ENCODE measurements at regions not wholly inside any gene's neighbourhood (a gene's known extent, or its start where the extent isn't known, plus 50 kb on each side); places are given as distances from the start of the nearest gene placed in this dataset.

DNA sequence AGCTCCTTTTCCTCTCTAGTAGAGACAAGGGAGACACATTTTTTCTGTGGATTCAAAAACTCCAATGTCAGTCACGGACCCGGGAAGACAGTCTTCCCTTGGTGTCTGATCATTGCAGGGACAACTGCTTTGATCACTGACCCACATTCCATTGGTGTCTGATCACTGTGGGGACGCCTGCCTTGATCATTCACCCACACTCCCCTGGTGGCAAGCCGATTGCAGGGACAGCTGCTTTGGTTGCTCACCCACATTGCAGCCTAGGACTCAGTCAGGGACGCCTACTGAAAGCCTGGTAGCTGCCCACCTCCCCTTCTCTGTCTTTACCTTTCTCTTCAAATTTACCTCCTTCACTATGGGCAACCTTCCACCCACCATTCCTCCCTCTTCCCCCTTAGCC is 206.6 kb upstream of the DUSP10 start:
- Histone ChIP-seq H3K9me3 (no peaks in the 10 kb centered on the region), H3K4me1 (no peaks in the 10 kb centered on the region), H3K27me3 (no peaks in the 10 kb centered on the region), H3K27ac (no peak overlapping the region), H3K36me3 (no peaks in the 10 kb centered on the region), H3K4me3 (no peak overlapping the region)
- intact Hi-C loops (cut with DNase I) = no loop called here
- WGBS, 2 donors = 70 to 76% methylated on average over 5 of the region's 5 CpGs
- no peak for FAIRE-seq
- no peak for ATAC-seq
- DNase-seq = no peak
- TF ChIP-seq CTCF (IDR thresholded peaks at IDR 0.05) = no peak

DNA sequence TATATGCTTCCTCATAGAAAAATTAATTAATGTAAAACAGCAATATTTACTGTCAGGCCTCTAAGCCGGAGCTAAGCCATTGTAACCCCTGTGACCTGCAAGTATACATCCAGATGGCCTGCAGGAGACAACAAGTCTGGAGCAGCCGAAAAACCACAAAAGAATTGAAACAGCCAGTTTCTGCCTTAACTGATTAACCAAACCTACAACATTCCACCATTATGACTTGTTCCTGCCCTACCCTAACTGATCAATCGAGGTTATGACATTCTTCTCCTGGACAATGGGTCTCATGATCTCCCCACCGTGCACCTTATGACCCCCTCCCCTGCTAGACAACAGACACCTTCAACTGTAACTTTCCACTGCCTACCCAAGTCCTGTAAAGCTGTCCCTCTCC is 205.8 kb upstream of the DUSP10 start:
- intact Hi-C loops (cut with DNase I) = no loop called here
- no peak for DNase-seq
- TF ChIP-seq CTCF (IDR thresholded peaks at IDR 0.05) = no peak
- Histone ChIP-seq H3K27me3 (no peaks in the 10 kb centered on the region), H3K4me1 (no peaks in the 10 kb centered on the region), H3K9me3 (no peaks in the 10 kb centered on the region), H3K27ac (no peak overlapping the region), H3K4me3 (no peak overlapping the region), H3K36me3 (no peaks in the 10 kb centered on the region)
- WGBS, 2 donors = 61 to 68% methylated on average over 4 of the region's 4 CpGs
- no peak for FAIRE-seq
- ATAC-seq = no peak

DNA sequence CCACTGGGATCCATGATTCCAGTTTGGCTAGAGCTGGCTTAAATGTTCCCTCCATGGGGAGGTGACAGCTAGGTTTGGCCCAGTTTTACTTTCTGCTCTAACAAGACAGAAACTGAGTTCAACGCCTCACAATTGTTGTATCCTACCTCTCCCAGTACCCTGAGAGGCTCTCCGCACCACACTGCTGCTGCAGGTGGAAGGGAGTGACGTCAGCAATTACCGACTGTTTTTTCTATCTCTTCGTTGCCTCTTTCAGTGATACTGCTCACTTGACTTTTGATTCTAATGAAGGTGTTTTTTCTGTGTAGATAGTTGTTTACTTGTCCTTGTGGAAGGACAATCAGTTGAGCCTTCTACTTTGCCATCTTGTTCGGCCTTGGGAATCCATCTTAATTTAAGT is 204.9 kb upstream of the DUSP10 start:
- Histone ChIP-seq H3K9me3 (no peaks in the 10 kb centered on the region), H3K36me3 (no peaks in the 10 kb centered on the region), H3K27ac (no peak overlapping the region), H3K4me1 (no peaks in the 10 kb centered on the region), H3K27me3 (no peaks in the 10 kb centered on the region), H3K4me3 (no peak overlapping the region)
- ATAC-seq (no peak), FAIRE-seq (no peak), DNase-seq (no peak)
- TF ChIP-seq CTCF (IDR thresholded peaks at IDR 0.05) = no peak
- WGBS, 2 donors = 91 to 92% methylated on average over 6 of the region's 6 CpGs
- intact Hi-C loops (cut with DNase I) = no loop called here

DNA sequence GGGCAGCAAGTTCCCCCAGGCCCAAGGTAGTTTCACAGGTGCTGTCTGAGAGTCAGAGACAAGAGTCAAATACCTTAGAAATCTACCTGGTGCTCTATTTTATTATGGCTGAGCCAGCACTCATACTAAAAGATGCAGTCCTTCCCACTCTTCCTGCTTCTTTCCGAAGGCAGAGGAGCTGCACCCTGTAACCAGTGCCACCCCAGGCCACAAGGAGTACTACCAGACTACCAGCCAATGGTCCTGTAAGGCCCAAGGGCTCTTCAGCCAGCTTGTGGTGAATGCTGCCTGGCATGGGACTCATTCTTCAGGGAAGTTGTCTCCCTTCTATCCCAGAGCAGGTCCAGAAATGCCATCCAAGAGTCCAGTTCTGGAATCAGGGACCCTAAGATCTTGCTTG is 203.8 kb upstream of the DUSP10 start:
- 59 to 71% methylated on average over 1 of the region's 1 CpG for WGBS, 2 donors
- no peak for TF ChIP-seq CTCF (IDR thresholded peaks at IDR 0.05)
- Histone ChIP-seq H3K4me1 (no peaks in the 10 kb centered on the region), H3K27me3 (no peaks in the 10 kb centered on the region), H3K4me3 (no peak overlapping the region), H3K36me3 (no peaks in the 10 kb centered on the region), H3K9me3 (no peaks in the 10 kb centered on the region), H3K27ac (no peak overlapping the region)
- ATAC-seq (no peak), DNase-seq (no peak), FAIRE-seq (no peak)
- intact Hi-C loops (cut with DNase I) = no loop called here

- intact Hi-C loops (cut with DNase I) = no loop called here
- Histone ChIP-seq H3K36me3 (no peaks in the 10 kb centered on the region), H3K9me3 (no peaks in the 10 kb centered on the region), H3K4me1 (no peaks in the 10 kb centered on the region), H3K27me3 (no peaks in the 10 kb centered on the region), H3K4me3 (no peak overlapping the region), H3K27ac (no peak overlapping the region)
- DNase-seq (no peak), FAIRE-seq (no peak), ATAC-seq (no peak)
- no peak for TF ChIP-seq CTCF (IDR thresholded peaks at IDR 0.05)
- 58 to 65% methylated on average over 3 of the region's 3 CpGs for WGBS, 2 donors
Measured at GRCh38 chr1:221944247-221944870, 202.5 kb upstream of the DUSP10 start.
